Endothelial cell of umbilical vein (primary cell): ENCODE measurements at regions not wholly inside any gene's neighbourhood (a gene's known extent, or its start where the extent isn't known, plus 50 kb on each side); places are given as distances from the start of the nearest gene placed in this dataset.

Source experiments
- BruUV-seq: library from RNA; stranded (reverse); fragments of 400-500 nt; replicated peaks from 2 replicates; lab custom pipeline; 2021; lab: Mats Ljungman, UMichigan
- CTCF ChIA-PET: fragments of 300-600, 350-600 bp; sonication (Branson Sonifier 250); formaldehyde crosslinking; loops from one replicate; lab custom pipeline; 2021; ENCODE audit warnings: antibody characterized with exemption, inconsistent platforms; lab: Charles Lee
- POLR2A ChIA-PET: fragments of 300-600, 350-600 bp; sonication (Branson Sonifier 250); formaldehyde crosslinking; loops from one replicate; lab custom pipeline; 2021; ENCODE audit warnings: antibody characterized with exemption, inconsistent platforms; lab: Charles Lee
- DNase-seq: peaks from one replicate; pipeline ENCODE4 v3.0.0-alpha.2; 2011; ENCODE audit warnings: low read depth, low spot score
- FAIRE-seq: peaks from 2 replicates; lab custom pipeline; 2011; peaks lifted over from hg19 to GRCh38; lab: Jason Lieb, UNC
- H2AFZ ChIP-seq: 2 replicates; pipeline ENCODE4 v1.6.0; 2012; ENCODE audit warnings: low read depth, low read length, control low read depth, inconsistent platforms
- H3K27ac ChIP-seq: 2 replicates; pipeline ENCODE4 v1.5.1; 2011; ENCODE audit warnings: low read depth, mild to moderate bottlenecking, control low read depth, low read length, moderate library complexity; ENCODE audit not compliant: insufficient read depth
- H3K27me3 ChIP-seq, 2 experiments: 2 replicates each; pipeline versions ENCODE4 v1.6.0 to v1.6.1; 2011; ENCODE audit warnings: low read length in 2 of 2, mixed read lengths in 1 of 2; ENCODE audit not compliant: control insufficient read depth in 2 of 2, insufficient read depth in 2 of 2
- H3K36me3 ChIP-seq, 2 experiments: 2 replicates in 1 of 2; 3 replicates in 1 of 2; pipeline ENCODE4 v1.5.1; 2011; ENCODE audit warnings: low read length in 2 of 2, mild to moderate bottlenecking in 1 of 2, moderate library complexity in 1 of 2; ENCODE audit not compliant: control insufficient read depth in 2 of 2, insufficient read depth in 2 of 2; ENCODE audit errors: extremely low read depth in 1 of 2
- H3K4me1 ChIP-seq: 3 replicates; pipeline ENCODE4 v1.5.1; 2011; ENCODE audit warnings: mild to moderate bottlenecking, low read length; ENCODE audit not compliant: control insufficient read depth, insufficient read depth; ENCODE audit errors: extremely low read depth
- H3K4me2 ChIP-seq: 2 replicates; pipeline ENCODE4 v1.6.1; 2011; ENCODE audit warnings: low read length, control low read depth, mixed read lengths; ENCODE audit not compliant: insufficient read depth
- H3K4me3 ChIP-seq, 3 experiments: fragments of 200-600 bp in 1 of 3; sonication (generic), shearing (Covaris generic) in 1 of 3; replicated peaks in 1 of 3; 2 replicates each; pipeline ENCODE4 v1.5.1; 2011 to 2016; ENCODE audit warnings: control low read depth in 3 of 3, low read length in 3 of 3, mild to moderate bottlenecking in 2 of 3, inconsistent platforms in 1 of 3, low read depth in 1 of 3, moderate library complexity in 1 of 3; ENCODE audit not compliant: insufficient read depth in 1 of 3
- H3K79me2 ChIP-seq: 2 replicates; pipeline ENCODE4 v1.6.0; 2012; ENCODE audit warnings: low read length, inconsistent platforms; ENCODE audit not compliant: control insufficient read depth, insufficient read depth
- H3K9ac ChIP-seq: replicated peaks from 2 replicates; pipeline ENCODE3; 2011; ENCODE audit warnings: low read length, control low read depth; ENCODE audit not compliant: insufficient read depth; ENCODE audit errors: extremely low read depth
- H3K9me1 ChIP-seq: replicated peaks from 3 replicates; pipeline ENCODE4 v1.6.0; 2011; ENCODE audit warnings: mild to moderate bottlenecking, low read length; ENCODE audit not compliant: control insufficient read depth, insufficient read depth; ENCODE audit errors: extremely low read depth
- H3K9me3 ChIP-seq: replicated peaks from 2 replicates; pipeline ENCODE4 v1.5.1; 2012; ENCODE audit warnings: low read length, inconsistent platforms; ENCODE audit not compliant: control insufficient read depth, insufficient read depth
- H4K20me1 ChIP-seq: replicated peaks from 2 replicates; pipeline ENCODE3; 2011; ENCODE audit warnings: mild to moderate bottlenecking, low read length; ENCODE audit not compliant: control insufficient read depth, insufficient read depth; ENCODE audit errors: extremely low read depth
- EZH2 ChIP-seq: IDR thresholded peaks from 2 replicates; pipeline ENCODE4 v1.6.1; 2012; ENCODE audit warnings: borderline replicate concordance, low read depth, mild to moderate bottlenecking, moderate library complexity, low read length, inconsistent platforms; ENCODE audit not compliant: severe bottlenecking
- FOS ChIP-seq: IDR thresholded peaks from 2 replicates; pipeline ENCODE4 v1.6.1; 2011; ENCODE audit warnings: mild to moderate bottlenecking, low read length, moderate library complexity, borderline replicate concordance; ENCODE audit not compliant: insufficient read depth
- GATA2 ChIP-seq: IDR thresholded peaks from 2 replicates; pipeline ENCODE4 v1.7.0; 2011; ENCODE audit warnings: low read depth, mild to moderate bottlenecking, moderate library complexity, mixed read lengths, low read length; ENCODE audit not compliant: insufficient read length, insufficient read depth
- JUN ChIP-seq: IDR thresholded peaks from 2 replicates; pipeline ENCODE4 v1.6.1; 2011; ENCODE audit warnings: borderline replicate concordance, low read depth; ENCODE audit not compliant: insufficient read length, insufficient read depth
- MYC ChIP-seq: IDR thresholded peaks from one replicate; pipeline ENCODE4 v1.6.1; 2011; ENCODE audit warnings: mild to moderate bottlenecking, low read depth, low read length
- POLR2A ChIP-seq: IDR thresholded peaks from 2 replicates; pipeline ENCODE4 v1.6.1; 2012; ENCODE audit warnings: low read depth, mild to moderate bottlenecking, control low read depth, low read length
- POLR2AphosphoS5 ChIP-seq: IDR thresholded peaks from 2 replicates; pipeline ENCODE4 v1.6.1; 2012; ENCODE audit warnings: low read depth, mild to moderate bottlenecking, control low read depth, low read length, moderate library complexity; ENCODE audit not compliant: insufficient read depth
- dilution Hi-C: fragments of 300-500 bp; cut with MboI; formaldehyde crosslinking; loops from one replicate; pipeline ENCODE4 v1.15.0; 2019; ENCODE audit warnings: low sequenced_read_pairs; ENCODE audit not compliant: extremely low pct_ligation_motif_present
- intact Hi-C: fragments of 100-400 bp; cut with micrococcal nuclease; formaldehyde crosslinking; loops from one replicate; pipeline ENCODE4 v1.10.0; 2022
- TF ChIP-seq, protein P1 (sequence below), 2 donors: IDR thresholded peaks; 1 replicate in 1 of 2; 2 replicates in 1 of 2; pipeline ENCODE4 v1.5.1; 2011; ENCODE audit warnings: low read length in 2 of 2, mild to moderate bottlenecking in 2 of 2, moderate library complexity in 2 of 2, control low read depth in 1 of 2, inconsistent platforms in 1 of 2, low read depth in 1 of 2; ENCODE audit not compliant: insufficient read depth in 1 of 2; ENCODE audit errors: extremely low read depth in 1 of 2
- TF ChIP-seq, protein P2 (sequence below): IDR thresholded peaks from 2 replicates; pipeline ENCODE4 v1.6.1; 2011; ENCODE audit not compliant: insufficient read depth, insufficient read length

DNA sequence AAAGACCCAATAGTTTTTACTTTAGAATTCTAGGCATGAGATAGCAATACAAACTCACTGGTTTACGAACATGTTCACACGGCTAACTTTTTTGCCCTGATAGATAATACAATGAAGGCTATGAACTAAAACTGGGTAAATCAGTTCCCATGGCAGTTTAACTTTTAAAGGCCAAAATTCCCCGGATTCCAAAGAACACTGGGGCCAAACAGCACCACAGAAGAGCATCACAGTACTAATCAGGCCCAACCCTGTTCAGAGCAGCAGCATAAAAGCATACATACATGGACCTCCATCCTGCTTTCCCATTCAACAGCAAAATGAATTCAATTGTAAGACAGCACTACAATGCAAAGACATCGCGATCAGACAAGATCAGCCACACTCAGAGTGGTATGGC, 540.3 kb upstream of the CCDC54 start:
- Histone ChIP-seq H3K79me2 (no peaks in the 10 kb centered on the region), H3K4me2 (no peak overlapping the region), H3K36me3 (no peaks in the 10 kb centered on the region), H3K27ac (no peak overlapping the region), H3K9me3 (no peaks in the 10 kb centered on the region), H3K4me1 (no peaks in the 10 kb centered on the region), H4K20me1 (no peaks in the 10 kb centered on the region), H3K4me3 (no peak overlapping the region), H2AFZ (no peak overlapping the region), H3K9me1 (no peaks in the 10 kb centered on the region), H3K9ac (no peak overlapping the region), H3K27me3 (no peaks in the 10 kb centered on the region)
- intact Hi-C loops (no loop called here), dilution Hi-C loops (no loop called here)
- ChIA-PET POLR2A (no interaction called here), CTCF (no interaction called here)
- FAIRE-seq (no peak), DNase-seq (no peak)
- no peak for TF ChIP-seq JUN
- TF ChIP-seq, protein P1, sequence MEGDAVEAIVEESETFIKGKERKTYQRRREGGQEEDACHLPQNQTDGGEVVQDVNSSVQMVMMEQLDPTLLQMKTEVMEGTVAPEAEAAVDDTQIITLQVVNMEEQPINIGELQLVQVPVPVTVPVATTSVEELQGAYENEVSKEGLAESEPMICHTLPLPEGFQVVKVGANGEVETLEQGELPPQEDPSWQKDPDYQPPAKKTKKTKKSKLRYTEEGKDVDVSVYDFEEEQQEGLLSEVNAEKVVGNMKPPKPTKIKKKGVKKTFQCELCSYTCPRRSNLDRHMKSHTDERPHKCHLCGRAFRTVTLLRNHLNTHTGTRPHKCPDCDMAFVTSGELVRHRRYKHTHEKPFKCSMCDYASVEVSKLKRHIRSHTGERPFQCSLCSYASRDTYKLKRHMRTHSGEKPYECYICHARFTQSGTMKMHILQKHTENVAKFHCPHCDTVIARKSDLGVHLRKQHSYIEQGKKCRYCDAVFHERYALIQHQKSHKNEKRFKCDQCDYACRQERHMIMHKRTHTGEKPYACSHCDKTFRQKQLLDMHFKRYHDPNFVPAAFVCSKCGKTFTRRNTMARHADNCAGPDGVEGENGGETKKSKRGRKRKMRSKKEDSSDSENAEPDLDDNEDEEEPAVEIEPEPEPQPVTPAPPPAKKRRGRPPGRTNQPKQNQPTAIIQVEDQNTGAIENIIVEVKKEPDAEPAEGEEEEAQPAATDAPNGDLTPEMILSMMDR (IDR thresholded peaks at IDR 0.05; ENCODE audit: extremely low read depth in 1 of 2, insufficient read depth in 1 of 2, low read depth in 1 of 2, low read length in 2 of 2): no peak
- no peak for TF ChIP-seq POLR2A
- TF ChIP-seq, protein P2, sequence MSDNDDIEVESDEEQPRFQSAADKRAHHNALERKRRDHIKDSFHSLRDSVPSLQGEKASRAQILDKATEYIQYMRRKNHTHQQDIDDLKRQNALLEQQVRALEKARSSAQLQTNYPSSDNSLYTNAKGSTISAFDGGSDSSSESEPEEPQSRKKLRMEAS: no peak
- TF ChIP-seq FOS: no peak
- TF ChIP-seq POLR2AphosphoS5: no peak
- TF ChIP-seq MYC: no peak
- no peak for TF ChIP-seq EZH2
- TF ChIP-seq GATA2: no peak
- BruUV-seq: no TSS peak
